Osteocyte (in vitro differentiated cells): ENCODE measurements at regions not wholly inside any gene's neighbourhood (a gene's known extent, or its start where the extent isn't known, plus 50 kb on each side); places are given as distances from the start of the nearest gene placed in this dataset.

ENCODE experiments used
- DNase-seq: peaks from one replicate; pipeline ENCODE4 v3.0.0; 2021; ENCODE audit warnings: mixed read lengths; ENCODE audit not compliant: unreplicated experiment; ENCODE audit errors: extremely low spot score
- H3K27ac Mint-ChIP-seq: one replicate; pipeline ENCODE4 v1.8.0; 2021; ENCODE audit warnings: mild to moderate bottlenecking, mixed read lengths; ENCODE audit not compliant: unreplicated experiment
- H3K27me3 Mint-ChIP-seq: one replicate; pipeline ENCODE4 v1.8.0; 2021; ENCODE audit warnings: mixed read lengths; ENCODE audit not compliant: unreplicated experiment
- H3K36me3 Mint-ChIP-seq: one replicate; pipeline ENCODE4 v1.8.0; 2021; ENCODE audit warnings: mixed read lengths; ENCODE audit not compliant: unreplicated experiment
- H3K4me1 Mint-ChIP-seq: one replicate; pipeline ENCODE4 v1.8.0; 2021; ENCODE audit warnings: mixed read lengths; ENCODE audit not compliant: unreplicated experiment
- H3K4me3 Mint-ChIP-seq: one replicate; pipeline ENCODE4 v1.8.0; 2021; ENCODE audit warnings: mild to moderate bottlenecking, moderate library complexity, mixed read lengths; ENCODE audit not compliant: unreplicated experiment
- H3K9me3 Mint-ChIP-seq: one replicate; pipeline ENCODE4 v1.8.0; 2021; ENCODE audit warnings: mixed read lengths; ENCODE audit not compliant: unreplicated experiment
- CTCF ChIP-seq: fragments of 200-600 bp; sonication (generic); IDR thresholded peaks from 2 replicates; pipeline ENCODE4 v1.5.0; 2021; ENCODE audit warnings: antibody characterized with exemption, mild to moderate bottlenecking, moderate library complexity

DNA sequence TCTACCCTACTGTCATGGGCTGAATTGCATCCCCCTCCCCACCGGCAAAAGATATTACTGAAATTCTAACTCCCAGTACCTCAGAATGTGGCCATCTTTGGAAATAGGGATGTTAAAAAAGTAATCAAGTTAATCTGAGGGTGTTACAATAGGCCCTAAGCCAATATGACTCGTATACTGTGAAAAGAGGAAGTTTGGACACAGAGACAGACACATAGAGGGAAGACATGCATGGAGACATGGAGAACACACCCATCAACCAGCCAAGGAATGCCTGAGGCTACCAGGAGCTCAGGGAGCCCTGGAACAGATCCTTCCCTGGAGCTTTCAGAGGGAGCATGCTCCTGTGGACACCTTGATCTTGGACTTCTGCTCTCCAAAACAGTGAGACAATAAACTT lies 138.2 kb upstream of the ADO start:
- TF ChIP-seq CTCF: no peak
- peaks cover 13% of the 10 kb centered on the region for H3K27me3 Mint-ChIP-seq
- no peak overlapping the region for H3K4me3 Mint-ChIP-seq
- no peaks in the 10 kb centered on the region for H3K4me1 Mint-ChIP-seq
- DNase-seq: no peak
- no peaks in the 10 kb centered on the region for H3K36me3 Mint-ChIP-seq
- no peak overlapping the region for H3K27ac Mint-ChIP-seq
- H3K9me3 Mint-ChIP-seq: no peaks in the 10 kb centered on the region

GRCh38 chr10:62669341-62669740 lies 135.2 kb upstream of the ADO start:
- H3K4me3 Mint-ChIP-seq: no peak overlapping the region
- no peaks in the 10 kb centered on the region for H3K36me3 Mint-ChIP-seq
- no peak for TF ChIP-seq CTCF
- DNase-seq: no peak
- H3K4me1 Mint-ChIP-seq: no peaks in the 10 kb centered on the region
- H3K27me3 Mint-ChIP-seq: peaks cover 10% of the 10 kb centered on the region
- no peaks in the 10 kb centered on the region for H3K9me3 Mint-ChIP-seq
- H3K27ac Mint-ChIP-seq: no peak overlapping the region

DNA sequence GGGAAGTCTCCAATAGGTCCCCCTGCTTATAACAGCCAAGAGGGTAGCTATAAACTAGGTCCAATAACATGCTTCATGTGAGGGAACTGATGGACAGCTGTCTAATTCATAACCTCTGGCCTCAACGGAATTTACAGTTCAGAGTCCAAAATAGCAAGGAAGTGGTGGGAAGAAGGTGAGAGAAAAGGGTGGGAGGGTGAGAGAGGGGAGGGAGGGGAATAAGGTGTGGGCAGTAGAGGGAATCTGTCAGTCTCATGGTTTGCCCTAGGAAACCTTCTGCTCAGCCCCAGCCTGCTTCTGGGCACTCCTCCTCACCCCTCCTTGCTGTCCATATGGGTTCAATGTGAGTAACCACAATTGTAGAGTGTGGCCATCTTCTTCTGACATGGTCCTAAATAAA lies 133.4 kb upstream of the ADO start:
- no peaks in the 10 kb centered on the region for H3K9me3 Mint-ChIP-seq
- H3K27ac Mint-ChIP-seq: no peak overlapping the region
- H3K36me3 Mint-ChIP-seq: no peaks in the 10 kb centered on the region
- no peak for TF ChIP-seq CTCF
- H3K27me3 Mint-ChIP-seq: peaks cover 5% of the 10 kb centered on the region
- H3K4me1 Mint-ChIP-seq: no peaks in the 10 kb centered on the region
- no peak for DNase-seq
- no peak overlapping the region for H3K4me3 Mint-ChIP-seq

DNA sequence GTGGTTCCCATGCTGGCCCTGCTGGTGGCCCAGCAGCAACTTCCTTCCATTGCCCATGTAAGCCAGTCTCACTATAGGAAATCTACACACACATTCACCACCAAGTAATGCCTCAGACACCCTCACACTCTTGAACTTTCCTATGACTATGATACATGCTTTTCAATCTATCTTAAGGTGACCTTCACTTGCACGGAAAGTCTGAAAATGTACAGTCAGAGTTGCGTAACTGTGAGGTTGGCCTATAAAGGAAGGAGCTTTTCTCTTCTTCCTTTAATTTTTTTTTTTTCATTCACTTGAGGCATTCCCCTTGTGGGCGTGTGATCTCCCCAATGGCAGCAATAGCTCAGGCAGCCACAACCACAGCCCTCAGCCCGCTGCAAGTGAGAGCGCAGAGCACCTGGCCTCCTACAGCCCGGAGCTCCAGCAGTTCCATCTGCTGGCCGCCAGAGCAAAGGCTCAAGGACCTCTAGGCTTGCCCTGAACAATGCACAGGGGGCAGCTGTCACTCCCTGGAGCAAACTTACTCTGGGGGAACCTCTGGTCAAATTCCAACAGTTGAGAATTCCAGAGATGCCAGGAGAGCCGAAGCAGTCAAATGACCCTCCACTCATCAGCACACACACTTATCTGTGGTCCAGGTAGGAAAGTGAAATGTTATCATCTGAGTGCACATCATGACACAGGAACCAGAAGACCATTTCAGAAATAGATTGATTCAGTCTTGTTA lies 123.1 kb upstream of the ADO start:
- no peak overlapping the region for H3K4me3 Mint-ChIP-seq
- no peak for DNase-seq
- H3K4me1 Mint-ChIP-seq: no peaks in the 10 kb centered on the region
- no peak for TF ChIP-seq CTCF
- H3K9me3 Mint-ChIP-seq: peaks cover 14% of the 10 kb centered on the region
- no peak overlapping the region for H3K27ac Mint-ChIP-seq
- no peaks in the 10 kb centered on the region for H3K27me3 Mint-ChIP-seq
- no peaks in the 10 kb centered on the region for H3K36me3 Mint-ChIP-seq

DNA sequence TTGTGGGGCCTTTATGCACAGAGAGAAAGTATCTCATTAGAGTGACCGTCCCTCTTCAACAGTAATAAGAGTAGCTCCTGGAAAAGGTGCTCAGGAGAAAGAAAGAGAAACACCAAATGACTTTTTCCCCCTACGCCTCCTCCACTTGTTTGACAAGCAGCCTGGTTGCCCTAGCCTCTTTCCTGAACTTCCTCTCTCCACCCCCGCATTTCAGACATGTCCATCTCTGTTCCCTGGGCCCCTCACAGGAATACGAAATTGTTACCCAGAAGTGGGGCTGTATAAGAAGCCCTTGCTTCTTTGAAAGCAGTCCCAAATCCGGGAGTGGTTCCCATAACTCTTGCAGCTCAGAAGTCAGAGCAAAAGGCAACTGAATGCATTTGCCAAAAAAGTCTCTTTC lies 119.6 kb upstream of the ADO start:
- no peak for DNase-seq
- Mint-ChIP-seq H3K36me3 (no peaks in the 10 kb centered on the region), H3K9me3 (peaks cover 17% of the 10 kb centered on the region), H3K4me3 (no peak overlapping the region), H3K27me3 (no peaks in the 10 kb centered on the region), H3K4me1 (no peaks in the 10 kb centered on the region), H3K27ac (no peak overlapping the region)
- no peak for TF ChIP-seq CTCF
